ENCODE measurements at regions not wholly inside any gene's neighbourhood (a gene's known extent, or its start where the extent isn't known, plus 50 kb on each side); places are given as distances from the start of the nearest gene placed in this dataset.

DNA sequence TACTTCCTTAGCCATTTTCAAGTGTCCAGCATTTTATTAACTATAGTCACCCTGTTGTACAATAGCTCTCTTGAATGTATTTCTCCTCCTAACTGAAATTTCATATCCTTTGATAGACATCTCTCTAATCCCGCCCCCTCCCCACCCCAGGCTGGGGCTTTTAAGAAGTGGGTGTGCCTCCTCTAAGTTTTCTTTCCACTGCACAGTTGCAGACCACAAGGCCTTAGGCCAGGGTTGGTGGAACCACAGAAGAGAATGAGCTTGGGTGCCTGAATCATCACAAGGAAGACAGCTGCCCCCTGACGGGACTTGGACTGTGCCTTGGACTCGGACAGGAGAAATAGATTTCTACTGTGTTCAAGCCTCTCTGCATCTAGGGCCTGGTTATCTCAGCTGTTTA is 193.4 kb downstream of the HAUS1 start:
- no peak for DNase-seq

GRCh38 chr18:46298511-46298910 is 194.3 kb downstream of the HAUS1 start:
- no peak for DNase-seq

- DNase-seq, result no peak
Observed at GRCh38 chr18:46299465-46300008, 195.4 kb downstream of the HAUS1 start.

DNA sequence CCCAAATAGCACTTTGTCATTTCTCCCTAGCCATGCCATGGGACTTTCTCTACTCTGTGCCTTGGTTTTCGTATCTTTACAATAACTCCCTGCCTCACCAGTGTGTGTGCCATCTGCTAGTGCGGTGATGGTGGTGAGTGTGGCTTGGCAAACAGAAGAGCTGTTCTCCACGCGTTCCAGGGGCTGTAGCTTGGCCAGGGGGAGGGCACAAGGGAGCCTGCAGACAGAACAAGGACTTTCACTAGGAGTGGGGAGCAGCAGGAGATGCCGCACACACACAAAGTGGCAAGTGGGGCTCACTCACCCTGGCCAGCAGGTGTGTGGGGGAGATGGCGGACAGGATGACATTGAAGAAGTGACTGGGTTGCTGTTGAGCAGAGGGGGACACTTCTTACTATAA is 196.9 kb downstream of the HAUS1 start:
- no peak for DNase-seq

DNA sequence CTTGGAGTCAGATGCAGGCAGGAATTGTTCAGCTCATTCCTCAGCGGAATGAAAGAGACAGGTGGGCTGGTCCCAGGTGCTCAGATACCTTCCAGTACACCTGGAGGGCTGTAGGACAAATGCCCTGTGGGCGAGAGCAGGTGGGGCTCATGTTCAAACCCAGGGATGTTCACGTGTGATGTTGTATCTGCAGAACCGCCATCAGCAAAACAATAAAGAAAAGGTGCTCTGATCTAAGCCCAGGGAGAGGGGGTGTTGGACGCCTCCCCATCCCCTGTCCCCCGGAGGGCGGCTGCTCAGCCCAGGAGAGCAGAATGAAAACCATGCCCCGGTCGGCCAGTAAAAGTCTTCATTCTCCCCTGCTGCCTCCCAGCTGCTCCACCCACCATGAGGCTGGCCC is 197.4 kb downstream of the HAUS1 start:
- DNase-seq, result no peak

DNA sequence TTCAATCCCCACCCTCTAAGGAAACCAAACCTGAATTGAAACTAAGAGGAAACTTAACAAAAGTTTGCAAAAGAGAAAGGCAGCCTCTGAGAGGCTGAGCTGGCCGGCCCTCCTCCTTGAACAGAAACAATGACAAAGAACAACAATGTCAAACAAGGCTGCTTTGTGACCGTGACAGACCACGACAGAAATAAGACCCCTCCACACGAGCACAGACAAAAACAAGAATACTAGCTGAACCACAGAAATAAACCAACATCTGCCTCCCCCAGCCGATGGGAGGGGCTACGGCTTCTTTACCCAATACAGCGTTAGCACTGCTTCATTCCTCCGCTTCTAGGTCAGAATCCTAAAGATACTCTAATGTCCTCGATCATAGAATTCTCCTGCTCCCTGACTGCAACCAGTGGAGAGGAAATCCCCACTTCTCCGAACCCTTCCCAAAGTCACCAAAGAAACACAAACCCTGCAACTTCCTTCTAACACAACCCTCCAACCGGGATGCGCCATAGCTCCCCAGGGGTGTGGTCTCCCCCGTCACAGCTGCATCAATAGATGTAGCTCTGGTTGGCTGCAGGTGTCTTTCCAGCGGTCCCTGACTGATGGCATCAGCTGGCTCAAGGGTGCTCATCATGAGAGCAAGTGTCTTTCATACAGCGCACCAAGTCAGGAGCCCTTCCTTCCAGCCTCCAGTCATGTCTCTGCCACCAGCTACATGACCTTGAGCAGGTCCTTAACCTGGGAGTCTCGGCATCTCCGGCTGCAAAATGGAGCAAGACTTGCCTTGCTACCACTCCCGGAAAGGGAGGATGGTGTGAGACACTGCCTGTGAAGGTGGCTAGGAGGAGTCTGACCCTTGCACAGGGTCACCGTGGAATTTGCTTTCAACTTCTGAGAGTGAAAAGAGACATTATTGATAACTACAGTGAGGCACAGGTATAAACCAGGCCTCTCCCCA is 198.6 kb downstream of the HAUS1 start:
- no peak for DNase-seq

GRCh38 chr18:46310258-46310657 is 206.1 kb downstream of the HAUS1 start:
- DNase-seq, result no peak

DNA sequence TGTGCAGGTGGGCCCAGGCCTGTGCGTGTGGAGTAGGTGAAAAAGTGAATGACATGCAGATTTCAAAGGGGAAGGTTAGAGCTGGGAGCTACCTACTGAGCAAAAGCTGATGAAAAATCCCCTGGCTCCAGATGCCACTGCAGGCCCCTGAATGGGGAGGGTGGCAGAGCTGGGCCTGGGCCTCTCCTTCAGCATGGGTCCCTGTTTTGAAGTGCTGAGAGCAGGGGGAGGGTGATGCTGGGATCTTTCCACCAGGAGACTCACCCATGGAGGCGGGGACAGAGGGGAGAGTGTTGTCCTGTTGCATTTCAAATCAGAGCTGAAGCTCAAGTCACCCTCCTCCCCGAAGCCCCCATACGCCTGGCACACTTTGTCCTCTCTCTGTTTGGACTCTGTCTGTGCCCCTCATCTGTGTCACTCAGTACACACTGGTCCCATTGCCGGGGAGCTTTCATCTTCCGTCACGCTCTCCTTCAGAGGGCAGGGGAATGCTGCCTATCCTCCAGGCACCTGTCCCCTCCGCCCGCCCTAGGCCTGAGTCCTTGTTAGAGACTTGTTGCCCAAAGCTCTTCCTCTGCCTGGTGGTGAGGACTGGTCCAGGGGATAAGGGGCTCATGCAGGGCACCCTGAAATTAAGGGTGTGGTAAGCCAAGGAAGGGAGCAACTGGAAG is 206.6 kb downstream of the HAUS1 start:
- DNase-seq, result no peak

- DNase-seq, result no peak
Observed at GRCh38 chr18:46311491-46311890, 207.3 kb downstream of the HAUS1 start.

DNA sequence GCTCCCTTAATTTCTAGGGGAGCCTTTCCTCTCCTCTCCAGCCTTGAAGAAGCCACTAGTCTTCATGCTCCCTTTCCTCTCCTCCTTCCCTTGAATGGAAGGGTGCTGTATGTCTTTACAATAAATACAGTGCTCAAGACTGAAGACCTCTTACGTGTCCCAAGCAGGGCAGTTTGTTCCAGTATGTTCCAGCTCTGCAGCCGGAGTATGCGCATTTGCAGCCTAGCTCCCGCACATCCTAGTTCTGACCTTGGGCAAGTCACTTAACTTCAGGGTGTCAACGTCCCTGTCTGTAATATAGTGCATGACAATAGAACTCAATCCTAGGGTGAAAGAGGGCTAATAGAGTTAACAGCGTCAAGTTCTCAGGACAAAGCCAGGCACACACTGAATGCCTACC is 208.0 kb downstream of the HAUS1 start:
- no peak for DNase-seq

DNA sequence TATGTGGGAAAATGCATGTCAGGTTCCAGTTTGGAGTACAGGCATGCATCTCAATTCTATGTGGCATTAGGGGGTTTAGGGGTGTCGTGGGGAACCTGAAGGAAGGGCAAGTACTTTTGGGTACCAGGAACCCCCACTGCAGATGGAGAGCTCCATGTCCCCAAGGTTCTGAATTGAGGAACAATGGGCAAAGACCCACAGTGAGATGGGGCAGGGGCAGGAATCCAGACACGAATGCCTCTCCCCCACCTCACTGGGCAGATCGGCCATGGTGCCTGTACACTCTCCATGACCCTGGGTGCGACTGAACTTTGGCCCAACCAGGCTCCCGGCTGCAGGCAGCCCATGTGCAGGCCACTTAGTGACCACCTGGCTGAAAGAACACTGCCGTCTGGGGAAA is 209.3 kb downstream of the HAUS1 start:
- no peak for DNase-seq

DNA sequence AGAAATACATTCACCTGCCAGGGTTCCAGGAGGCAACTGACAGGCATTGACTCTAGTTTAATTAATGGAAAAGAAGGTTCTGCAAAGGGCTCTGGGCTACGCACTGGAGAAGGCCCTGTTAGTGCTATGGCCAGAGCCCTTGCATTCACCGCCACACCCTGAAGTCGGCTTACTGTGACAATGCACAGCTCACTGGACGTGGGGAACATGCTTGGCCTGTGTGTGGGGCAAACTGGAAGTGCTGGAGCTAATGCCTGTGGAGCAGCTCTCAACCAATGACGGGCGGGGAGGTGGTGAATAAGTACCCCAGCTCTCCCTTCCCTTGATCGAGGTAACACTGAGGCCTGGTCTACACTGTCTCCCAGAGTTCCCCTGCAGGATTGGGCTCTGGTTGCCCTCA is 209.8 kb downstream of the HAUS1 start:
- no peak for DNase-seq

GRCh38 chr18:46315161-46315560 is 211.0 kb downstream of the HAUS1 start:
- no peak for DNase-seq

DNA sequence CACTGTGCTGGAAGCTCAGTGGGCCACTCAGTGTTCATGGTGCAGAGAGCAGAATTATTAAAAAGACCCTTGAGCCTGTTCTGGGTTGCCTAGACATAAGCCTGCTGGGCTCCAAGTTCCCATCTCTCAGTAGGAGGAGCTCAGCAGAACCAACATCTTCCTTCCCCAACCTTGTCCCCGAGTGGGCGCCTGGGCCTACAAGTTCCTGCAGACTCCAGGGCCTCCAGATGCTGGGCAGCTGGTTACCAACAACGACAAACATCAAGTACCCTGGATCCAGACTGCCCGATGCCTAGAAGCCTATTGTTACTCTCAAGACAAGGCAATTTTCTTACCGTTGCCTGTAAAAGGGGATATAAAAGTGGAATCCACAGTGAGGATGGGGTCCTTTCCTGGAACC is 214.2 kb downstream of the HAUS1 start:
- no peak for DNase-seq

DNA sequence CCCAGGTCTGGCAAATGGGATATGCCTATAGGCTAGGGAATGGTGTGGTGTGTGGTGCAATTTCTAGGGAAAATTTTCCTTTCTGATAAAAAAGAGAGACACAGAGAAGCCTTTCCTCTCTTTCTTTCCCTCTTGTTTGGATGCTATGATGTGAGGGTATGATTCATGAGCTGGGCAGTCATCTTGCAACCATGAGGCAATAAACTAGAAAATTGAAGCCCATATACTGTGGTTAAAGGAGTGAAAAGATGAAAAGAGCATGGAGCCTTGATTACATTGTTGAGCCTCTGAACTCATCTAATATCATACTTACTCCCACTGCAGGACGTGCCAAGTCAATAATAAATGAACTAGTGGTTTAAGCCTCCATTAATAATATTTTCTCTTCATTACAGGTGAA is 215.6 kb downstream of the HAUS1 start:
- no peak for DNase-seq

DNA sequence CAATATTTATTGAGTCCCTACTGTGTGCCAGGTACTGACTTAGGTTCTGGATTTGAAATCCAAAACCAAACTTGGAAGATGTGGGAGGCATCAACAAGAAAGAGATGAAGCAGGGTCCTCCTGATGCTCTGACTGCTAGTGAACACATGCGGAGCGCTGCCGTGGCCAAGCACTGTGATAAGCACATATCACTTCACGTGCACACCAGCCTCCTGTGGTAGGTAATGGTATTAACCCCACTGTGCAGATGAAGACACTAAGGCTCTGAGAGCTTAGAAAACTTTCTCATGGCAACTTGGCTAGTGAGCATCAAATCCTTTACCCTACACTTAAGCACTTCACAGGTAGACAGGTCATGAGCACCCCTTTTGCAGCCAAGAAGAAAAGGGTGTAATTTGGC is 216.1 kb downstream of the HAUS1 start:
- no peak for DNase-seq

GRCh38 chr18:46320928-46321711 is 216.9 kb downstream of the HAUS1 start:
- no peak for DNase-seq

DNA sequence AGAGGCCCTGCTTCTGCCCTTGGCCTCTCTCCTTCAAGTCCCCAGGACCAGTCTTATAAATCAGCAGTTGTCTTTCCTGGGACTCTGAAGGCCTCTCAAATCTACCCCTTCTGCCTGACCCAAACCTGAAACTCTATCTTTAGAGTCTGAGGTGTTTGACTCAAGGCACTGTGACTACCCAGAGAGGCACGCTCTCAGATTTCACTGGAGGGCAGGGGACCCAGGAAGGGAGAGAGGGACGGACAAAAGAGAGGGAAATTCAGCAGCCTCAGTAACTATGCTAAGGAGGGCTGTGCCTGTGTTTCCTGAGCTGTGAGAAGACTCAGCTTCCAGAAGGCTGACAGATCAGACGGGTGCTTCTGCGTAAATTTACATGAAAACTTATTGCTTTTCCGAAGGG is 217.8 kb downstream of the HAUS1 start:
- DNase-seq, result no peak

DNA sequence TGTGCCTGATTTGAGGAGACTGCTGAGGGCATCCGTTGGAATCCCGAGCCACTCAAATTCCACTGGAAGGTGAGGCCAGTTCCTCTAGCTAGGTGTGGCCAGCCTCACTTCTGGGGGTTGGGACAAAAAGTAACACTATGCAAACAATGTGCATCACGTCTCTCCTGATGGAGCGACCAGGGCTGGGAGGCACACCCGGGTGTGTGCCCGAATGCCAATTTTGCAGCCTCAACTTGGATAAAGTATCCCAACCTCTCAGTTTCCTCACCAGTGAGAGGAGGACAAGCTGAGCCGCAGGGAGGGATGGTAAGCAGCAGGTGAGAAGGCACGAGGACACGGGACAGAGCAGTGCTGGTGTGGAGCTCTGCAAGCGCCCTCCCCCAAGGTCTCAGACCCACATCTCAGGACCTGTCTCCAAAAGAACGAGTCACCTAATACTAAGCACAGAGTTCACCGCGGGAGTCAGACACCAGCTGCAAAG is 218.3 kb downstream of the HAUS1 start:
- DNase-seq, result no peak

DNA sequence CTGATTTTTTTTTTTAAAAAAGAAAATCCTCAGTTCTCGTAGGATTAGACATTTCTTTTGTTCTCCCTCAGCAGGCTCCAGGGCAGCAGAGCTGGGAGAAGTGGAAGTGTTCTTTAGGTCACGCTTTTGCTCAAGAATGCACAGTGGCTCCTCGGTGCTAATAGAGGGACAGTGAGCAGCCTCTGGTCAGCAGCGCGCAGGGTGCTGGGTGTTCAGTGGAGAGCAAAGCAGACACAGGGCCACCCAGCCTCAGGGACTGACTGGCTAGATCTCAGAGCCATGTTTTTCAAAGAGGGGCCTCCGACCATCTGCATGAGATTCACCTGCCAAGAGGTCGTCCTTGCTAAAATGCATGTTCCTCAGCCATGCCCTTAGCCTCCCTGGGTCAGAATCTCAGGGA is 218.8 kb downstream of the HAUS1 start:
- no peak for DNase-seq

- no peak for DNase-seq
Observed at GRCh38 chr18:46324087-46324955, 220.1 kb downstream of the HAUS1 start.

DNA sequence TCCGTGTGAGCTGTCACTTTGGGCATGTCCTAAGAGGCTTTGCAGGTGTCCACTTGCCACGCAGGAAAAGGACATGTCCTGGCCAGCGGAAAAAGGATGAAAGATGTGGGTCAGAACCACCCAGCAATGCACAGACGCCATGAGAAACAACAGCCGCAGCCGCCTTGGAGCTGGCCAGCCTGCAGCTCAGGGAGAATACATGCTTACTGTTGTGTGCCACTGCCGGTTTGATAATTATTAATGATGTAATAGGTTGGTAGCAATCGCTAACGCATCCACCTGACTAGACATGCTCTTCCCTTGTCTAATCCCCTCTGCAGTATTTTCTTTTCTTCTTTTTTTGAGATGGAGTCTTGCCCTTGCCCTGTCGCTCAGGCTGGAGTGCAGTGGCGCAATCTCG is 221.7 kb downstream of the HAUS1 start:
- no peak for DNase-seq

All from activated CD4-positive, alpha-beta T cell treated with anti-CD3 and anti-CD28 coated beads for 48 hours (primary cell).